SU-DHL-6 (cell line): ENCODE measurements at regions not wholly inside any gene's neighbourhood (a gene's known extent, or its start where the extent isn't known, plus 50 kb on each side); places are given as distances from the start of the nearest gene placed in this dataset.

ENCODE experiments used
- CTCF ChIP-seq: fragments of 200-600 bp; sonication (generic); IDR thresholded peaks from one replicate; pipeline ENCODE4 v1.5.1; 2017; ENCODE audit warnings: antibody characterized with exemption, mild to moderate bottlenecking, low read length, moderate library complexity; ENCODE audit not compliant: insufficient read depth, poor library complexity, severe bottlenecking
- EZH2phosphoT487 ChIP-seq: fragments of 200-600 bp; sonication (generic), shearing (Covaris generic); conservative IDR thresholded peaks from 2 replicates; pipeline ENCODE4 v1.6.1; 2018; ENCODE audit warnings: mild to moderate bottlenecking, antibody characterized with exemption, low read length, moderate library complexity, mixed read lengths

- TF ChIP-seq CTCF (no peak), EZH2phosphoT487 (no peak)
These were observed 74.1 kb upstream of the GPR12 start for GRCh38 chr13:26834646-26835045.
